PC-9 (cell line): ENCODE measurements at regions not wholly inside any gene's neighbourhood (a gene's known extent, or its start where the extent isn't known, plus 50 kb on each side); places are given as distances from the start of the nearest gene placed in this dataset.

ENCODE experiments used
- BruUV-seq: library from RNA; stranded (reverse); fragments of 400-500 nt; replicated peaks from 2 replicates; lab custom pipeline; 2021; lab: Mats Ljungman, UMichigan
- CTCF ChIA-PET: fragments of 300-600 bp; sonication (Branson Sonifier 250); formaldehyde crosslinking; loops from one replicate; lab custom pipeline; 2022; ENCODE audit warnings: antibody characterized with exemption; lab: Charles Lee
- POLR2A ChIA-PET: fragments of 300-600 bp; sonication (Branson Sonifier 250); formaldehyde crosslinking; loops from one replicate; lab custom pipeline; 2022; ENCODE audit warnings: antibody characterized with exemption; ENCODE audit not compliant: unreplicated experiment; lab: Charles Lee
- DNase-seq, 2 experiments: peaks; one replicate each; pipeline versions ENCODE4 v3.0.0 to v3.0.0-alpha.2; 2015 to 2022; ENCODE audit warnings: mixed read lengths in 1 of 2
- H2AFZ ChIP-seq: fragments of 200-600 bp; sonication (generic); 2 replicates; pipeline ENCODE4 v1.8.1; 2017; ENCODE audit warnings: antibody characterized with exemption
- H3F3A ChIP-seq: fragments of 200-600 bp; sonication (generic); 2 replicates; pipeline ENCODE4 v1.8.1; 2017; ENCODE audit warnings: antibody characterized with exemption, mild to moderate bottlenecking, low read depth; ENCODE audit not compliant: insufficient read depth
- H3K27ac ChIP-seq: fragments of 200-600 bp; sonication (generic); 2 replicates; pipeline ENCODE4 v1.6.1; 2016; ENCODE audit warnings: mixed run types
- H3K27me3 ChIP-seq: fragments of 200-600 bp; sonication (generic); 2 replicates; pipeline ENCODE4 v1.6.1; 2016; ENCODE audit warnings: low read depth, mixed run types; ENCODE audit not compliant: insufficient read depth
- H3K36me3 ChIP-seq: fragments of 200-600 bp; sonication (generic); 2 replicates; pipeline ENCODE4 v1.6.1; 2016; ENCODE audit warnings: low read depth, mixed run types
- H3K4me1 ChIP-seq: fragments of 200-600 bp; sonication (generic); replicated peaks from 2 replicates; pipeline ENCODE4 v1.6.1; 2016; ENCODE audit warnings: mixed run types; ENCODE audit not compliant: insufficient read depth
- H3K4me2 ChIP-seq: fragments of 200-600 bp; sonication (generic); 2 replicates; pipeline ENCODE4 v1.6.1; 2017; ENCODE audit warnings: mixed run types
- H3K4me3 ChIP-seq: fragments of 200-600 bp; sonication (generic); 2 replicates; pipeline ENCODE4 v1.6.1; 2016; ENCODE audit warnings: mixed run types
- H3K79me2 ChIP-seq: fragments of 200-600 bp; sonication (generic); 2 replicates; pipeline ENCODE4 v1.6.1; 2017; ENCODE audit warnings: low read depth, mixed run types
- H3K9me2 ChIP-seq: fragments of 200-600 bp; sonication (generic); 2 replicates; pipeline ENCODE4 v1.8.1; 2017; ENCODE audit warnings: mild to moderate bottlenecking; ENCODE audit not compliant: insufficient read depth
- H3K9me3 ChIP-seq: fragments of 200-600 bp; sonication (generic); 2 replicates; pipeline ENCODE4 v1.8.1; 2016; ENCODE audit warnings: low read depth; ENCODE audit not compliant: insufficient read depth
- H4K20me1 ChIP-seq: fragments of 200-600 bp; sonication (generic); 2 replicates; pipeline ENCODE4 v1.8.1; 2017; ENCODE audit not compliant: insufficient read depth
- EZH2 ChIP-seq: fragments of 200-600 bp; sonication (generic); IDR thresholded peaks from 2 replicates; pipeline ENCODE4 v1.8.0; 2017; ENCODE audit warnings: antibody characterized with exemption, low read depth
- intact Hi-C: fragments of 100-400 bp; cut with micrococcal nuclease; formaldehyde crosslinking; loops from one replicate; pipeline ENCODE4 v1.10.0; 2022; ENCODE audit not compliant: unreplicated experiment
- TF ChIP-seq, protein P1 (sequence below): fragments of 200-600 bp; sonication (generic); conservative IDR thresholded peaks from 2 replicates; pipeline ENCODE4 v1.6.1; 2017; ENCODE audit warnings: mixed run types, antibody characterized with exemption, mild to moderate bottlenecking, moderate library complexity

DNA sequence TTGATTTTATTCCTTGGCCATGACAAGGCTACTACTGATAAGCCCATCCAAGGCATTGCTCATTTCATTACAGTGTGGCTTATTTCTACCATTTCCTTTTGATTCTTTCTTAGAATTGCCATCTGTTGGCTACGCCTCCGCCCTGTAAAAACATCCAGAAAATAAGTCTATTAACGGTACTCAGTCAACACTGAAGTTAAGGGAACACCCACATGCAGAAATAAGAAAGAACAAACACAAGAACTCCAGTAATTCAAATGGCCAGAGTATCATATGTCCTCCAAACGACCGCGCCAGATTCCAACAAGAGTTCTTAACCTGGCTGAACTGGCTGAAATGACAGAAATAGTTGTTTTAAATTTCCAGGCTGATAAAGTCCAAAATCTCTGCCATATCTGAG, 90.3 kb downstream of the CXXC4 start:
- no peaks in the 10 kb centered on the region for H3F3A ChIP-seq
- H3K4me3 ChIP-seq, result no peak overlapping the region
- intact Hi-C loops, result no loop called here
- H3K4me1 ChIP-seq, result no peaks in the 10 kb centered on the region
- H3K79me2 ChIP-seq, result no peaks in the 10 kb centered on the region
- no peaks in the 10 kb centered on the region for H4K20me1 ChIP-seq
- CTCF ChIA-PET, result no interaction called here
- no peaks in the 10 kb centered on the region for H3K9me3 ChIP-seq
- no peak overlapping the region for H2AFZ ChIP-seq
- H3K9me2 ChIP-seq, result no peaks in the 10 kb centered on the region
- BruUV-seq, result no TSS peak
- POLR2A ChIA-PET, result no interaction called here
- no peaks in the 10 kb centered on the region for H3K27me3 ChIP-seq
- no peak overlapping the region for H3K4me2 ChIP-seq
- no peaks in the 10 kb centered on the region for H3K36me3 ChIP-seq
- no peak for DNase-seq
- H3K27ac ChIP-seq, result no peak overlapping the region
- no peak for TF ChIP-seq EZH2
- TF ChIP-seq, protein P1, sequence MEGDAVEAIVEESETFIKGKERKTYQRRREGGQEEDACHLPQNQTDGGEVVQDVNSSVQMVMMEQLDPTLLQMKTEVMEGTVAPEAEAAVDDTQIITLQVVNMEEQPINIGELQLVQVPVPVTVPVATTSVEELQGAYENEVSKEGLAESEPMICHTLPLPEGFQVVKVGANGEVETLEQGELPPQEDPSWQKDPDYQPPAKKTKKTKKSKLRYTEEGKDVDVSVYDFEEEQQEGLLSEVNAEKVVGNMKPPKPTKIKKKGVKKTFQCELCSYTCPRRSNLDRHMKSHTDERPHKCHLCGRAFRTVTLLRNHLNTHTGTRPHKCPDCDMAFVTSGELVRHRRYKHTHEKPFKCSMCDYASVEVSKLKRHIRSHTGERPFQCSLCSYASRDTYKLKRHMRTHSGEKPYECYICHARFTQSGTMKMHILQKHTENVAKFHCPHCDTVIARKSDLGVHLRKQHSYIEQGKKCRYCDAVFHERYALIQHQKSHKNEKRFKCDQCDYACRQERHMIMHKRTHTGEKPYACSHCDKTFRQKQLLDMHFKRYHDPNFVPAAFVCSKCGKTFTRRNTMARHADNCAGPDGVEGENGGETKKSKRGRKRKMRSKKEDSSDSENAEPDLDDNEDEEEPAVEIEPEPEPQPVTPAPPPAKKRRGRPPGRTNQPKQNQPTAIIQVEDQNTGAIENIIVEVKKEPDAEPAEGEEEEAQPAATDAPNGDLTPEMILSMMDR, result no peak

DNA sequence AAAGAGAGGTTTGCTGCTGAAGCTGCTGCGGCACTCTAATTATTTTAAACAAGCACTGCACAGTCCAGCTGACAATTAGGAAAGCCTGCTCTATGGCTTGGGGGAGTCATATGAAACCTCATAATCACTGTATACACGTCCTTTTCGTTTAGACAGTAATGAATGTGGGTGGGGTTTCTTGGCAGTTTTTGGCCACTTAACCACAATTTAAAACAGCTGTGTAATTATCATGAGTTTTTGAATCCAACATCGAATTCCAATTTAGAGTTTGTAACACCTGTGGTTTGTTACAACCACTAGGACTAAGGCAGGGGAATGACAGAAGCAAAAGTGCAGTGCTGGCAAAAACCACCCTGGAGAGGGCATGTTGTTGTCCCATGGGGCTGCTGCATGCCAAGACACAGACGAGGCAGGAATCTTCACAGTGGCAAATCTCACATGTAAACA, 99.5 kb downstream of the CXXC4 start:
- no peaks in the 10 kb centered on the region for H3K79me2 ChIP-seq
- no peak for DNase-seq
- no peak overlapping the region for H3K4me2 ChIP-seq
- no peak overlapping the region for H2AFZ ChIP-seq
- no peaks in the 10 kb centered on the region for H3K36me3 ChIP-seq
- no peak overlapping the region for H3K4me3 ChIP-seq
- no peaks in the 10 kb centered on the region for H3K9me3 ChIP-seq
- POLR2A ChIA-PET, result no interaction called here
- TF ChIP-seq EZH2, result no peak
- TF ChIP-seq, protein P1, result no peak
- no TSS peak for BruUV-seq
- H3K4me1 ChIP-seq, result no peaks in the 10 kb centered on the region
- no peaks in the 10 kb centered on the region for H3K9me2 ChIP-seq
- no peaks in the 10 kb centered on the region for H3F3A ChIP-seq
- H3K27ac ChIP-seq, result no peak overlapping the region
- no peaks in the 10 kb centered on the region for H4K20me1 ChIP-seq
- no peaks in the 10 kb centered on the region for H3K27me3 ChIP-seq
- intact Hi-C loops, result no loop called here
- CTCF ChIA-PET, result no interaction called here

DNA sequence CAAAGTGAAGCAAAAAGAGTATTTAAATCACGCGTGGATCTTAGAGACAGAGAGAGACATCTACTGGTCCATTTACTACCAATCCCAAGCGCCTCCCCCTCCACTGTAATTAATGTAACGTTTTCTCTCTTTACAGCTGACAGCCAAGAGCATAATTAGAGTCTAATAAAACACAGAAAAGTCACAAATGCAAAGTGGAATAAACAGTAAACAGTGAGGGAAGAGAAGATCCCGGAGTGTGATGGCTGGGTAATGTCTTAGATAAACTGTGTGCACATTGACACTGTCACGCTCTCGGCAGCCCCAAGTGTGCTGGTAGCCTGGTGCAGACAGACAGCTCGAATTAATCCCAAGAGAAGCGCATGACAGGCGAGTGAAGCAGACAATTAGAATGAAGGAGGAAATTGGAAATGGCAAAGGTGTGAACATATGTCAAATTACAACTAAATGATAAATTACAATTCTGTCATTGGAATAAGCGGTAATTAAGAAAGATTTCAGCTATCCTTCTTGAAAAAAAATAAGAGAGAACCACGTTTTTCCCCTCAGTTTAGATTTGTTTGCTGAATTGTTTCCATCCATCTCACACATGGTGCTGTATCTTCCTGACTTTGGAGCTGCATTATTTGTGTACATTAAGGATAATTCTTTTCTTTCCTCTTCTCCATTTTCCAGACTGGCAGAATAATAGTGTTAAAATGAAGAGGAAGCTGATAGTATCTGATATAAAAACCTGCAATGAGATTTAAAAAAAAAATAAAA, 100.1 kb downstream of the CXXC4 start:
- BruUV-seq, result no TSS peak
- H3K4me3 ChIP-seq, result no peak overlapping the region
- H3K4me2 ChIP-seq, result no peak overlapping the region
- intact Hi-C loops, result no loop called here
- H3K79me2 ChIP-seq, result no peaks in the 10 kb centered on the region
- TF ChIP-seq, protein P1, result no peak
- no peak for TF ChIP-seq EZH2
- no peak overlapping the region; the same call in 1 of the 2 replicates for H2AFZ ChIP-seq
- DNase-seq, result no peak
- ChIA-PET POLR2A (no interaction called here), CTCF (no interaction called here)
- no peaks in the 10 kb centered on the region for H4K20me1 ChIP-seq
- no peaks in the 10 kb centered on the region for H3K27me3 ChIP-seq
- no peaks in the 10 kb centered on the region for H3K36me3 ChIP-seq
- H3K9me3 ChIP-seq, result no peaks in the 10 kb centered on the region
- no peaks in the 10 kb centered on the region for H3F3A ChIP-seq
- H3K4me1 ChIP-seq, result no peaks in the 10 kb centered on the region
- no peak overlapping the region for H3K27ac ChIP-seq
- H3K9me2 ChIP-seq, result no peaks in the 10 kb centered on the region
